Skeletal muscle cell (primary cell): ENCODE measurements at regions not wholly inside any gene's neighbourhood (a gene's known extent, or its start where the extent isn't known, plus 50 kb on each side); places are given as distances from the start of the nearest gene placed in this dataset.
"Not testable (repeated sequence)": the region's sequence is repeated elsewhere in the genome, so short reads cannot be mapped to it uniquely, and the experiment has no call there.

Experiments
- DNase-seq: peaks from one replicate; pipeline ENCODE4 v3.0.0-alpha.2; 2010; ENCODE audit warnings: low read depth
- H3K4me3 ChIP-seq: 2 replicates; pipeline ENCODE4 v1.5.1; 2011; ENCODE audit warnings: low read depth, mild to moderate bottlenecking, control low read depth, low read length, moderate library complexity

GRCh38 chr2:89231241-89231640, 539.8 kb downstream of the RPIA start:
- not testable (repeated sequence) for DNase-seq, H3K4me3 ChIP-seq

- not testable (repeated sequence) for H3K4me3 ChIP-seq, DNase-seq
These were observed 542.5 kb downstream of the RPIA start for GRCh38 chr2:89233931-89234330.

- DNase-seq, H3K4me3 ChIP-seq: not testable (repeated sequence)
These were observed 543.5 kb downstream of the RPIA start for GRCh38 chr2:89234818-89235466.

- not testable (repeated sequence) for DNase-seq, H3K4me3 ChIP-seq
These were observed 545.5 kb downstream of the RPIA start for GRCh38 chr2:89236832-89237450.

- H3K4me3 ChIP-seq, DNase-seq: not testable (repeated sequence)
These were observed 546.3 kb downstream of the RPIA start for GRCh38 chr2:89237783-89238182.

- not testable (repeated sequence) for H3K4me3 ChIP-seq, DNase-seq
These were observed 551.7 kb downstream of the RPIA start for GRCh38 chr2:89243114-89243700.

GRCh38 chr2:89244407-89244806, 552.9 kb downstream of the RPIA start:
- DNase-seq, H3K4me3 ChIP-seq: not testable (repeated sequence)

GRCh38 chr2:89245478-89245877, 554.0 kb downstream of the RPIA start:
- H3K4me3 ChIP-seq, DNase-seq: not testable (repeated sequence)

GRCh38 chr2:89246027-89246426, 554.6 kb downstream of the RPIA start:
- H3K4me3 ChIP-seq, DNase-seq: not testable (repeated sequence)

- peak; percentile 9 for DNase-seq
- H3K4me3 ChIP-seq: not testable (repeated sequence)
These were observed 555.1 kb downstream of the RPIA start for GRCh38 chr2:89246620-89247019.

GRCh38 chr2:89255013-89255412, 563.5 kb downstream of the RPIA start:
- not testable (repeated sequence) for DNase-seq, H3K4me3 ChIP-seq

- H3K4me3 ChIP-seq: not testable (repeated sequence)
These were observed 582.0 kb downstream of the RPIA start for GRCh38 chr2:89273443-89273842.

GRCh38 chr2:89280536-89280935, 589.1 kb downstream of the RPIA start:
- H3K4me3 ChIP-seq, DNase-seq: not testable (repeated sequence)

More at GRCh38 chr2:89273443-89273842, 582.0 kb downstream of the RPIA start:
- not testable (repeated sequence) for DNase-seq

GRCh38 chr2:89286448-89287080, 595.1 kb downstream of the RPIA start:
- not testable (repeated sequence) for H3K4me3 ChIP-seq, DNase-seq

GRCh38 chr2:89287084-89287483, 595.6 kb downstream of the RPIA start:
- not testable (repeated sequence) for DNase-seq, H3K4me3 ChIP-seq

- H3K4me3 ChIP-seq, DNase-seq: not testable (repeated sequence)
These were observed 600.3 kb downstream of the RPIA start for GRCh38 chr2:89291717-89292298.

- not testable (repeated sequence) for H3K4me3 ChIP-seq, DNase-seq
These were observed 601.9 kb downstream of the RPIA start for GRCh38 chr2:89293399-89293798.

GRCh38 chr2:89294335-89294734, 602.9 kb downstream of the RPIA start:
- DNase-seq, H3K4me3 ChIP-seq: not testable (repeated sequence)

GRCh38 chr2:89296820-89297398, 605.4 kb downstream of the RPIA start:
- not testable (repeated sequence) for DNase-seq, H3K4me3 ChIP-seq
